ENCODE measurements at regions not wholly inside any gene's neighbourhood (a gene's known extent, or its start where the extent isn't known, plus 50 kb on each side); places are given as distances from the start of the nearest gene placed in this dataset.

- no peak for TF ChIP-seq EP300 (IDR thresholded peaks at IDR 0.05)
- TF ChIP-seq CTCF (IDR thresholded peaks at IDR 0.05): no peak
- TF ChIP-seq POLR2AphosphoS5 (IDR thresholded peaks at IDR 0.05): no peak
Measured at GRCh38 chr3:70464876-70465275, 152.4 kb upstream of the MDFIC2 start.

Data from sigmoid colon (tissue), 4 donors.